GM12875 (cell line): ENCODE measurements at regions not wholly inside any gene's neighbourhood (a gene's known extent, or its start where the extent isn't known, plus 50 kb on each side); places are given as distances from the start of the nearest gene placed in this dataset.
"Not testable (repeated sequence)": the region's sequence is repeated elsewhere in the genome, so short reads cannot be mapped to it uniquely, and the experiment has no call there.

Experiments
- H3K4me3 ChIP-seq: one replicate; pipeline ENCODE4 v1.5.1; 2011; ENCODE audit warnings: low read depth, low read length, control low read depth
- TF ChIP-seq, protein P1 (sequence below): IDR thresholded peaks from 2 replicates; pipeline ENCODE4 v1.5.1; 2011; ENCODE audit warnings: low read depth, mild to moderate bottlenecking, control low read depth, inconsistent platforms, low read length, moderate library complexity, borderline replicate concordance; ENCODE audit not compliant: insufficient read depth

DNA sequence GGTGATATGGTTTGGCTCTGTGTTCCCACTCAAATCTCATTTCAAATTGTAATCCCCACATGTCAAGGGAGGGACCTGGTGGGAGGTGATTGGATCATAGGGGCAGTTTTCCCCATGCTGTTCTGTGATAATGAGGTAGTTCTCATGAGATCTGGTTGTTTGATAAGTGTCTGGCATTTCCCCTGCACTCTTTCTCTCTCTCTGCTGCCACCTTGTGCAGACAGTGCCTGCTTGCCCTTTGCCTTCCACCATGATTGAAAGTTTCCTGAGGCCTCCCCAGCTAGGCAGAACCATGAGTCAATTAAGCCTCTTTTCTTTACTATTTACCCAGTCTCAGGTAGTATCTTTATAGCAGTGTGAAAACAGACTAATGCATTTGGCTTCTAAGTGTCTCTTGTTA is 284.7 kb downstream of the ARPP21 start:
- H3K4me3 ChIP-seq: not testable (repeated sequence)
- TF ChIP-seq, protein P1, sequence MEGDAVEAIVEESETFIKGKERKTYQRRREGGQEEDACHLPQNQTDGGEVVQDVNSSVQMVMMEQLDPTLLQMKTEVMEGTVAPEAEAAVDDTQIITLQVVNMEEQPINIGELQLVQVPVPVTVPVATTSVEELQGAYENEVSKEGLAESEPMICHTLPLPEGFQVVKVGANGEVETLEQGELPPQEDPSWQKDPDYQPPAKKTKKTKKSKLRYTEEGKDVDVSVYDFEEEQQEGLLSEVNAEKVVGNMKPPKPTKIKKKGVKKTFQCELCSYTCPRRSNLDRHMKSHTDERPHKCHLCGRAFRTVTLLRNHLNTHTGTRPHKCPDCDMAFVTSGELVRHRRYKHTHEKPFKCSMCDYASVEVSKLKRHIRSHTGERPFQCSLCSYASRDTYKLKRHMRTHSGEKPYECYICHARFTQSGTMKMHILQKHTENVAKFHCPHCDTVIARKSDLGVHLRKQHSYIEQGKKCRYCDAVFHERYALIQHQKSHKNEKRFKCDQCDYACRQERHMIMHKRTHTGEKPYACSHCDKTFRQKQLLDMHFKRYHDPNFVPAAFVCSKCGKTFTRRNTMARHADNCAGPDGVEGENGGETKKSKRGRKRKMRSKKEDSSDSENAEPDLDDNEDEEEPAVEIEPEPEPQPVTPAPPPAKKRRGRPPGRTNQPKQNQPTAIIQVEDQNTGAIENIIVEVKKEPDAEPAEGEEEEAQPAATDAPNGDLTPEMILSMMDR: peak; percentile 15; the same call in 1 of the 2 replicates

DNA sequence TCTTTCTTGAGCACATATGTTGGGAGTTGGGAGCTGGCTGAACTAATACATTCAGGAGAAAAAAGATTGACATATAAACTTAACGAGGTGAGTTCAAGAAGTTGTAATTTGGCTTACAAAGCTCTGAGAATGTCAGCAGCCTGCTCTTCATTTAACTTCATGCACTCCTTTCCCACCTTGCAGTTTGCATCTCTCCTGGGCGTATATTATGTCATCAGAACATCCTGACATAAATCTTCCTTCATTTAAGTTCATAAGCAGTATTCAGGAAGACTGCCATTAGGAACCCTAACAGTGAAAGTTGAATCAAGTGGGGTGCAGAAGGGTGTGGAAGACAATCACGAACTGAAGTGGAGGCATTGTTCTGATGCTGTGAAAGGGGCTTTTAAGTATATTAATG is 288.1 kb downstream of the ARPP21 start:
- H3K4me3 ChIP-seq: no peak overlapping the region
- TF ChIP-seq, protein P1: no peak

DNA sequence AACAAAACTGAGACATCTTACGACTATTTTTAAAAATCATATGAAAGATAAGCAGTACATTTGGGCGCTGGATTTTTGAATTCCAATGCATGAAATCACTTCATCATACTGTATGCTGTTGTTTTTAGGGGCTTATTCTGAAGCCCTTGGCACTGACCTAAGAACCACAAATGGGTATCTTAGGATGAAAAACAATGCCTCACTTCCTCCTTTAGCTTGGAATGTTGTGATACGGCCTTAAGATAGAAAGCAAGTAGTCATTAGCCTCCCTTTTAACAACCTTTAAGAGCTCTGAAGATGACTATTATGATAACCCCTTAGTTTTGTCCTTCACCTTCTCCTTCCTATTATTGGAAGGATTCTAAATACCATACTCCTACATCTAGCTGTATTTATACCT is 289.8 kb downstream of the ARPP21 start:
- no peak overlapping the region for H3K4me3 ChIP-seq
- TF ChIP-seq, protein P1: no peak

DNA sequence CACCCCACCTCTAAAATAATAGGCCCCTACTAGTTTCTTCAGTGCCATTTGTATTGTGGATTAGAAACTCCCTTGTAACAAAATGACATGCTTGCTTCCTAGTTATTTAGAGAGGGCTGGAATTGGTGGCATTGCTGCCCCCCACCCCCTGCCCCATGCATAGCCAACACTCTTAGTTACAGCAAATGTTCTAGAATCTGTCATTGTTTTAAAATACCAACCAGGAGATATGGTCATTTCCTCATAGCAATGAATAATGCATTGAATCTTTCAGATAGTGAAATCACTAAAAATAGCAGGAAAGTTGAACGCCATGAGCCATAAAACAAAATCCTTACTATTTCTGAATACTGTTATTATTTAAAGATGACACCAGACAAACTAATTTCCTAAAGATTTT is 292.5 kb downstream of the ARPP21 start:
- TF ChIP-seq, protein P1: no peak
- H3K4me3 ChIP-seq: no peak overlapping the region

DNA sequence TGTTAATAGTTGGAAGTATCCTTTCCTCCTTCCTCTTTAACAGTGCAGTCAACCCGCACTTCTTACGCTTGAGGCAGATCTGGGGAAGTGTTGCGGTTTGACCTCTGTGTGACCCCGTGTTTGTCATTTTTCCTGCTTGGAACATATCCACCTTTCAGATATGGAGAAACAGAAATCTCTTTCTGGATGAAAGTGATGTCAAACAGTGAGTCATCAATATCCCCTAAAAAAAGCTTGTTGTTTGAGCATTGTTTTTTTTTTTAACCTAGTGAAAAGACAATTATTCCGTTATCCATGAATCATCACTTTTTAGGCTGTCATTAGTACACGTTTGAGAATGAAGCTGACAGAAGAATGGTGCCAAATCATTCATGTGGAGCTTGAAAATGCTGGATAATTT is 293.7 kb downstream of the ARPP21 start:
- H3K4me3 ChIP-seq: no peak overlapping the region
- TF ChIP-seq, protein P1: no peak

DNA sequence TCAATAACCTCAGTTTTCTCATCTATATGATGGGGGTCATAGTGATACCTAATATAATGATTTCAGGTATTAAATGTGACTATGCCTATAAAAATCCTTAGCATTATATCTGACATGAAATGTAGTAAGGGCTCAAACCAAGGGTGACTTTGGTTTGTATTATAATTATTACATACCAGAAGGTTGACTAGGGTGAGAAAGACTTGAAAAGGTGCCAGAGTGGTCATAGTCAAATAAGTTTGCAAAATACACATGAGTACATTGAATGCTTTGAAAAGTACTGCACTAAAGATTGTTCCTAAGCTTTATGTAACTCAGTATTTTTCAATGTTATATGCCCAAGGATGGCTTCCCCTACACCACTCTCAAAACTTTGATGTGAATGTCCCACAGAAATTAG is 297.2 kb downstream of the ARPP21 start:
- no peak overlapping the region for H3K4me3 ChIP-seq
- TF ChIP-seq, protein P1: no peak

DNA sequence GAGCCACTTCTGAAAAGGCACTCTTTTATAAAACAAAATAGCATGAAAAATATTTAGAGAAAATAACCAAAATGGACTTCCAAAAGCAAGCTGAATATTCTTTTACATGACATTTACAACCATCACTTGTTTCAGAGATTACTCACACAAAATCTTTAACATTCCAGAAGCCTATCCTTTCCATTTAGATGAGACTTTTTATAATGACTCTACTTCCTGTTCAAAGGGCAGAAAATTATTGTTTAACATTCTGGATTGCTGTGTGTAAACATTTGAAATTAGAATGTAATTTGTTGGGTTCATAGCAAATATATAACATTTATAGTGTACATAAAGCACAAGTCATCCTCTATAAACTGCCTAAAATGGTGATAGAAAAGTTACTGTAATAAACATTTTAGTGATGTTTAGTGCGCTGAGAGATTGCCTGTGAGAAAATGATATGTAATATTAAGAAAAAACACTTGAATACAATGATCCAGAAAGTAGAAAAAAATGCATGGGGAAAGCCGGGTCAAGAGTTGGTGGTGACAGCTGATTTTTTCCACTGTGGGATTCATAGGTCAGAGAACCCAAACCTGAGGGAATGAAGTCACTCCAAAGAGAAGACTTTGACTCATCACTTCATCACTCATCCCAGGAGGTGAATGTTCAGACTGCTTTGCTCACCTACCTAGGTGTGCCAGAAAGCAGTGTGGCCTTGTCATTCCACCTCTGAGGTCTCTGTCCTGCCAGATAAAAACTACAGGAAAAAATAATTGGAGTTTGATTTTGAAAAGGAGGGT is 305.8 kb downstream of the ARPP21 start:
- TF ChIP-seq, protein P1: no peak
- no peak overlapping the region for H3K4me3 ChIP-seq
